GM18867 (cell line): ENCODE measurements at regions not wholly inside any gene's neighbourhood (a gene's known extent, or its start where the extent isn't known, plus 50 kb on each side); places are given as distances from the start of the nearest gene placed in this dataset.
"Not testable (repeated sequence)": the region's sequence is repeated elsewhere in the genome, so short reads cannot be mapped to it uniquely, and the experiment has no call there.

ENCODE experiments used
- ATAC-seq: cut with Tn5 transposase; IDR thresholded peaks from one replicate; pipeline ENCODE4 v1.9.1; 2021; ENCODE audit warnings: mild to moderate bottlenecking, moderate library complexity; ENCODE audit not compliant: unreplicated experiment

DNA sequence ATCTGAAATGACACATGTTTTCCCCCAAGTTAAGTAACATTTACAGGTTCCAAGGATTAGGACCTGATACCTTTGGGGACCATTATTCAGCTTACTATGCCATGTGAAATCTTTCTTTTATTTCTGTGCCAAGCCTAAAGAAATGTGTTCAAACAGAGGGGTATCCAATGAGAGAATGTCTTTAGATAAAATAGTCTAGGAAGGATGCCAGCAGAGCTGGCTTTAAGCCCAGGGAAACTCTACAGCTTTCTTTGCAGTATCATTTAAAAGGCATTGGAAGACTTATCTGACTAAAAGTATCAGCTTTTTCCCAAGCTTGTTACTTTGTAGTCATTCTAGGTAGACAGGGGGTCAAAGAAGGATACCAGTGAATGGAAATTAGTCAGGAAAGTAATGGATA, 860.4 kb downstream of the PLA2G4A start:
- ATAC-seq: no peak

- no peak for ATAC-seq
Observed at GRCh38 chr1:187691439-187691838, 862.7 kb downstream of the PLA2G4A start.

- no peak for ATAC-seq
Observed at GRCh38 chr1:187692799-187693198, 864.0 kb downstream of the PLA2G4A start.

GRCh38 chr1:187696073-187696472, 867.3 kb downstream of the PLA2G4A start:
- no peak for ATAC-seq

DNA sequence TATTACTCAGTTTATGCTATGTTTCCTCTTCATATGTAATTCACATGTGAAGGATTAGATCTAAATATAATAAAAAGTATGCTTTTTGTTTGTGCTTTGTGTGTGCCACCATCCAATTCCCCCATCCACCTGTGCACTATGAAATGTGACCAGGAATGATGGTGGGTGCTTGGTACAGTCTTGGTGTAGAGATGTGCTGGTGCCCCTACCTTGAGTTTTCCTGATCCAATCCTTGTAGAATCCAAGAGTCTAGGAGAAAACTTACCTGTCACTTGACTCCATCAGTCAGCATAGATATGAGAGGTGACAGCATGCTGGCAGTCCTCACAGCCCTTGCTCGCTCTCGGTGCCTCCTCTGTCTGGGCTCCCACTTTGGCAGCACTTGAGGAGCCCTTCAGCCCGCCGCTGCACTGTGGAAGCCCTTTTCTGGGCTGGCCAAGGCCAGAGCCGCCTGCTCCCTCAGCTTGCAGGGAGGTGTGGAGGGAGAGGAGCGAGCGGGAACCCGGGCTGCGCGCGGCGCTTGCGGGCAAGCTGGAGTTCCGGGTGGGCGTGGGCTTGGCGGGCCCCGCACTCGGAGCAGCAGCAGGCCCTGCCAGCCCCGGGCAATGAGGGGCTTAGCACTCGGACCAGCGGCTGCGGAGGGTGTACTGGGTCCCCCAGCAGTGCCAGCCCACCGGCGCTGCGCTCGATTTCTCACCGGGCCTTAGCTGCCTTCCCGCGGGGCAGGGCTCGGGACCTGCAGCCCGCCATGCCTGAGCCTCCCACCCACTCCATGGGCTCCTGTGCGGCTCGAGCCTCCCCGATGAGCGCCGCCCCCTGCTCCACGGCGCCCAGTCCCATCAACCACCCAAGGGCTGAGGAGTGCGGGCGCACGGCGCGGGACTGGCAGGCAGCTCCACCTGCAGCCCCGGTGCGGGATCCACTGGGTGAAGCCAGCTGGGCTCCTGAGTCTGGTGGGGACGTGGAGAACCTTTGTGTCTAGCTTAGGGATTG, 874.7 kb downstream of the PLA2G4A start:
- ATAC-seq: not testable (repeated sequence)

DNA sequence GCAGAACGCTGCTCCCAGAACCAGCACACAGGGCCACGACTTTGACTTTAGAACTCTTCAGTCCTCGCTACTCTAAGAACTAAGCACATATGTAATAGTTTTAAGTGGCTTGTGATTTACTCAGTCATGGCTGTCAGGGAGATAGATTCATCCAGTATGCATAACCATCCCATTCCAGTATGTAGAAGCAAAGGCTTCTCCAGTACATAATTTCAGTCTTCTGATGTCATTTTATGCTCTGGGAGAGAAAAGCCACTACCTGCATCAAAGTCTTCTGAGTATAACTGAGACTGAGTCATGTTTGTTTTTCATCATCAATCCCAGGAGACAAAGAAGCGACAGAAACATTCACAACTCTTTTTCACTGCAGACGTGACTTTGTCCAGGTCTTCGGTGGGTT, 885.7 kb downstream of the PLA2G4A start:
- ATAC-seq: no peak

DNA sequence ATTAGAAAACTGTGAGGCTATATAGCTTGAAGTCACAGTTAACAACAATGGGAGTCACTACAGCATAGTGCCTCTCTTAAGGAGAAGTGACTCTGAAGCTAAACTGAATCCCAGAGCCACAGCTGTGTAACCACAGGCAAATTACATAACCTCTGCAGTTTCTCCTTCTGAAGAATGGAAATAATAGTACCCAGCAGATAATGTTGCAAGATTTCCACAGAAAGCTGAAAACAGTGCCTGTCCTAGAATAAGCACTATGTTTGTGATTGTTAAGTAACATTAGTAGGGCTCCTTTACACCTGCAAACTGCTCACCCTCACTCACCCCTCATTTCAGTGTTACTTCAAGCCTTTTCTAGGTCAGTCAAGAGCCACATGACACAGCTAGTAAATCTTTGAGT, 886.7 kb downstream of the PLA2G4A start:
- no peak for ATAC-seq

DNA sequence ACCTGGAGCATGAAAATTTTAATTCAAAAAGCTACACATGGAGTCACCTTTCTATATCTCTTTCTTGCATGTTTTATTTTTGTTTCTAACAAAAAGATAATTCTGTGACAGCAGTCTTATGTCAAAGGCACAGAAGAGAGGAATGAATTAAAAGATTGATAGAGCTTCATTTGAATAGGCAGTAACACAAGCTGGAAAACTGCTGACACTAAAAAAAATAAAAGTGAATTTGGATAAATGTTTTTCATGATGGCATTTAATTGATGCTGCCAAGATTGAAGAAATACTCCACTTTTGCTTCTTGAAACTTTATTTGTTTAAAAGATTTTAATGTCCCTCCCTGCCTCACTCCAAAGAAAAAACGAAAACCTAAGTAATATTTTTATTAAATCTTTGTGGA, 887.4 kb downstream of the PLA2G4A start:
- ATAC-seq: no peak

DNA sequence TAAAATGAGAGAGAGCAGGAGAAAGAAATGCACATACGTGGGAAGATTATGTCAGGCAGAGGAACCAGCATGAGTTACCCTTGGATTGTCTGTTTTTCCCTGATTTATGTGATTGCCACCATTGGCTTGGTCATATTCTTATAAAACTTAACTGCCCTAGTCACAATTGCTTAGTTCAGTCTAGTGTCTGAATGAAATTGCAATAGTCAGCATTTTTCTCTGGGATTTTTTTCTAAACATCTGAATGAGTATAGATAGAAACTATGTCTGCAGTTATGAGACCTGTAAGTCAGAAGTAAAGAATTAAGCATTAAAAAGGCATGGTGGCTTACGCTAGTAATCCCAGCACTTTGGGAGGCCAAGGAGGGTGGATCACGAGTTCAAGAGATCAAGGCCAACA, 889.8 kb downstream of the PLA2G4A start:
- no peak for ATAC-seq

- ATAC-seq: no peak
Observed at GRCh38 chr1:187721216-187721615, 892.5 kb downstream of the PLA2G4A start.

- no peak for ATAC-seq
Observed at GRCh38 chr1:187725216-187725615, 896.5 kb downstream of the PLA2G4A start.

DNA sequence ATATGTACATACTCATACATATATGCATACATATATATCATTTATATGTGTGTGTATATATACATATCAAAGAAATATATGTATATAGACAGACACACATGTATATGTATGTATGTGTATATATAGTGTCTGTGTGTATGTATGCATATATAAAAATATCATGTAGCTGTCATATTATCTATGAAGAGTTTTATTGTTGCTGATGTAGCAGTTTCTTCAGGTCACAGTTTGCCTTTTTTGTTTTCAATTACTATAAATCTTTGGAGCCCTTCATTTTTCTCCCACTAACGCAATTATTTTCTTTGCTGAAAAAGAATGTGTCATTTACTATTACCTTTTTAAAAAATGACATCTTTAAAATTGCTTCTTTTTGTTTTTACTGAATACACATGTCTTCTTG, 904.5 kb downstream of the PLA2G4A start:
- ATAC-seq: no peak

DNA sequence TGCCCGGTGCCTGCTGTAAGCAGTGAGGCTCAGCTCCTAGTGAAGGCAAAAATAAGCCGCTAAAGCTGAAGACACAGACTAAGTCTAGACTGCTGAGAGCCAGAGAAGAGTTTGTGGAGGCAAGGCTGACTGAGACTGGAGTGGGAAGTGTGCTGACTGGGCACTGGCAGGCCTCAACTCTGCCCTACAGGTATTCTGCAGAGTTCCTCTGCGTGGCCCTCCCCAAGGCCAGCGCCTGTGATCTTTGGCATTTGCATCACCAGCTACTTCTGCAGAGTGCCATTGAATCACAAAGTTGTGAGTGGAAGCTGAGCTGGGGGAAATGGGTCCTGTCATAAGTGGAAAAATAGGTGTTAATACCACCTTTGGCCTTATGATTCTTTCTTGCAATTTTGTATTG, 905.7 kb downstream of the PLA2G4A start:
- ATAC-seq: no peak

DNA sequence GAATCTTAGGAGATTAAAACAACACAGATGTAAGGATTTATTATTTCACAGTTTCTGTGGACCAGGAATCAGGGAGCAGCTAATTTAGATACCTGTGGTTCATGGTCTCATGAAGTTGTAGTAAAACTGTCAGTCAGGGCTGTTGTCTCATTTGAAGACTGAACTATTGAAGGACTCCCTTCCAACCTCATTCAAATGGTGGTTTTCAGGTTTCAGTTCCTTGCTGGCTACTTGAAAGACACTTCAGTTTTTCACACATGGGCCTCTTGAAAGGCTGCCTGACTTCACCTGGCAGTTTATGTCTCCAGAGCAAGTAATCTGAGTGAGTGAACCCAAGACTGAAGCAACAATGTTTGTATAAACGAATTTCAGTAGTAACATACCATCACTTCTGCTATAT, 915.9 kb downstream of the PLA2G4A start:
- peak; percentile 99 for ATAC-seq

DNA sequence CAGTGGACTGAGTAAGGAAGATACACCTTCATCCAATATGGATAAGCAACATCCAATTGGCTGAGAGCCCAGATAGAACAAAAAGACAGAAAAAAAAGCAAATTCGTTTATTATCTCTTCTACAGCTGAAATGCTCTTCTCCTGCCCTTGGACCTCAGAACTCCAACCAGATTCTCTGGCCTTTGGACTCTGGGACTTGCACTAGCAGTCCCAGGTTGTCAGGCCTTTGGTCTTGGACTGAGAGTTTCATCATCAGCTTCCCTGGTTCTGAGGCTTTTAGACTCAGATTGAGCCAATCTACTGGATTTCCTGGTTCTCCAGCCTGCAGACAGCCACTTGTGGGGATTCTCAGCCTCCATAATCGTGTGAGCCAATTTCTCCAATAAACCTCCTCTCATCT, 926.8 kb downstream of the PLA2G4A start:
- no peak for ATAC-seq

GRCh38 chr1:187756684-187757083, 927.9 kb downstream of the PLA2G4A start:
- not testable (repeated sequence) for ATAC-seq

- no peak for ATAC-seq
Observed at GRCh38 chr1:187759825-187760333, 931.1 kb downstream of the PLA2G4A start.

DNA sequence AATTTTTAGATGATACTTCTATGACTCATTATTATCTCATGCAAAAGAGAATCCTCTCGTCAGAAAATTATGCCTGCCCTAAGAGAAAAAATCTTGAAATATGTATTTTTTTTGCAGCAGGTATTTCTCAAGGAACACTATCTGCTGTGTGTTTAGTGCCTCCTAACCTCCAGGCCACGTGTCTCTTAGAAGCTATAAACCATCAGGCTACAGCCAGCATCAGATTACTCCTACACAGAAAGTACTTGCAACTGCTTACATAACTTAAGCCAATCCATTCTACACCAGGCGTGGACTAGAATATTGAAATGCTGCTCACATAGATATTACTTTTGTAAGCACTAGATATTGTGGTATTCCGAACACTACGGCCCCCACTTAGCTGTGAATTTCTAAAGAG, 933.4 kb downstream of the PLA2G4A start:
- ATAC-seq: no peak

GRCh38 chr1:187763465-187763864, 934.7 kb downstream of the PLA2G4A start:
- ATAC-seq: no peak

DNA sequence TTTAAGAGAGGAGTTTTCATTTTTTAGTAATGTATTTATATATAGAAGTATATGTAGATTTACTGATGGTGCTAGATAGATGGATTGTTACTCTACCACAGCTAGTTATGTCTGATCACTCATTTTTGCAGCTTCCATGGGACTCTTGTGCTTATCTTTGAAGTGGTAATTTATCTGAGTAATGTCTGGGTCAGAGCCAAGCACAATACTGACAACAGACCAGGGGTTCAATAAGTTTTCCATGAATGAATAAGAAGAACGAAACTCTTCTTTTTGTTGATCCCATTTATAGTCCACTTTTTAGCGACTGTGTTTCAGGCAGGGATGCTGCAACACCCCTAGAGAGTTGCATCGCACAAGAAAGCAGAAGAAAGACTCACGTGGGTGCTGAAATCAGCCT, 935.2 kb downstream of the PLA2G4A start:
- ATAC-seq: no peak

DNA sequence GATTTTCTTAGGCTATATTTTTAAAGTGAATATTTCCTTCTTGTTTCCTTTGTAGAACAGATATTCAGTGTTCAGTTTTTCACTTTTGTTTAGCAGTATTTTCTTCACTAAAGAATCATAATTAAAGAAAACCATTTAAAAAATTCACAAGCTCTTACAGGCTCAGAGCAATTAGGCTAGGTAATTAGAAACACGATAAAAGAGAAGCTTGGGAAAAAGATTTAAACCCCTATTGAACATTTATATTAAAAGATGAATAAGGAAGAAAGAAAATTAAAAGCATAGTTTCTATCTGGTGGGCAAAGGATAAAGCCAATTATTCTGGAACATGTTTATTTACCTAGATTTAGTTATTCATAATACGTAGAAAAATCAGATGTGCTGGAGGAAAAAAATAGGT, 942.6 kb downstream of the PLA2G4A start:
- ATAC-seq: no peak

GRCh38 chr1:187773168-187773567, 944.4 kb downstream of the PLA2G4A start:
- no peak for ATAC-seq
